Keratinocyte (primary cell): ENCODE measurements at regions not wholly inside any gene's neighbourhood (a gene's known extent, or its start where the extent isn't known, plus 50 kb on each side); places are given as distances from the start of the nearest gene placed in this dataset.

Experiments
- DNase-seq: peaks from one replicate; pipeline ENCODE4 v3.0.0-alpha.2; 2011; ENCODE audit warnings: low read depth, missing footprints, low spot score
- FAIRE-seq: peaks from 2 replicates; lab custom pipeline; 2011; peaks lifted over from hg19 to GRCh38; lab: Jason Lieb, UNC
- H2AFZ ChIP-seq: 2 replicates; pipeline ENCODE4 v1.6.0; 2012; ENCODE audit warnings: low read length, control low read depth, inconsistent platforms; ENCODE audit not compliant: control insufficient read depth
- H3K27ac ChIP-seq: 2 replicates; pipeline ENCODE4 v1.5.1; 2011; ENCODE audit warnings: low read length; ENCODE audit not compliant: control insufficient read depth, insufficient read depth
- H3K27me3 ChIP-seq: 3 replicates; pipeline ENCODE4 v1.6.0; 2011; ENCODE audit warnings: low read length; ENCODE audit not compliant: control insufficient read depth, insufficient read depth; ENCODE audit errors: extremely low read depth
- H3K36me3 ChIP-seq, 2 experiments: 2 replicates in 1 of 2; 3 replicates in 1 of 2; pipeline ENCODE4 v1.5.1; 2011; ENCODE audit warnings: low read length in 2 of 2, mild to moderate bottlenecking in 1 of 2; ENCODE audit not compliant: control insufficient read depth in 2 of 2, insufficient read depth in 2 of 2; ENCODE audit errors: extremely low read depth in 1 of 2
- H3K4me1 ChIP-seq: 3 replicates; pipeline ENCODE4 v1.5.1; 2011; ENCODE audit warnings: low read length; ENCODE audit not compliant: control insufficient read depth, insufficient read depth; ENCODE audit errors: extremely low read depth
- H3K4me2 ChIP-seq: 3 replicates; pipeline ENCODE4 v1.6.0; 2011; ENCODE audit warnings: low read depth, low read length; ENCODE audit not compliant: control insufficient read depth, insufficient read depth; ENCODE audit errors: extremely low read depth
- H3K4me3 ChIP-seq, 3 experiments: fragments of 200-600 bp in 1 of 3; sonication (generic) in 1 of 3; 2 replicates in 2 of 3; 3 replicates in 1 of 3; pipeline ENCODE4 v1.5.1; 2011 to 2016; ENCODE audit warnings: low read length in 3 of 3, mild to moderate bottlenecking in 3 of 3, control low read depth in 2 of 3, inconsistent platforms in 1 of 3, low read depth in 1 of 3, mixed read lengths in 1 of 3, mixed run types in 1 of 3, moderate library complexity in 1 of 3; ENCODE audit not compliant: control insufficient read depth in 2 of 3, insufficient read depth in 2 of 3; ENCODE audit errors: extremely low read depth in 1 of 3
- H3K79me2 ChIP-seq: 2 replicates; pipeline ENCODE4 v1.6.0; 2012; ENCODE audit warnings: low read length; ENCODE audit not compliant: control insufficient read depth, insufficient read depth
- H3K9ac ChIP-seq: 3 replicates; pipeline ENCODE4 v1.6.0; 2011; ENCODE audit warnings: low read length; ENCODE audit not compliant: control insufficient read depth, insufficient read depth; ENCODE audit errors: extremely low read depth
- H3K9me1 ChIP-seq: 3 replicates; pipeline ENCODE4 v1.6.0; 2011; ENCODE audit warnings: low read length; ENCODE audit not compliant: control insufficient read depth, insufficient read depth; ENCODE audit errors: extremely low read depth
- H3K9me3 ChIP-seq: 2 replicates; pipeline ENCODE4 v1.5.1; 2012; ENCODE audit warnings: low read depth, low read length; ENCODE audit not compliant: control insufficient read depth
- H4K20me1 ChIP-seq: 3 replicates; pipeline ENCODE4 v1.6.0; 2011; ENCODE audit warnings: low read length; ENCODE audit not compliant: control insufficient read depth, insufficient read depth; ENCODE audit errors: extremely low read depth
- EZH2 ChIP-seq: IDR thresholded peaks from one replicate; pipeline ENCODE4 v1.6.1; 2012; ENCODE audit warnings: inconsistent platforms, mild to moderate bottlenecking, low read length, moderate library complexity
- dilution Hi-C: fragments of 300-500 bp; cut with MboI; formaldehyde crosslinking; loops from one replicate; pipeline ENCODE4 v1.7.0; 2020; ENCODE audit warnings: low sequenced_read_pairs; ENCODE audit not compliant: extremely low pct_ligation_motif_present
- TF ChIP-seq, protein P1 (sequence below), 3 experiments: IDR thresholded peaks in 1 of 3; conservative IDR thresholded peaks in 1 of 3; optimal IDR thresholded peaks in 1 of 3; 2 replicates in 2 of 3; 3 replicates in 1 of 3; pipeline versions ENCODE3 to v1.5.1; 2011; ENCODE audit warnings: low read length in 3 of 3, mild to moderate bottlenecking in 3 of 3, moderate library complexity in 2 of 3, control low read depth in 1 of 3, inconsistent platforms in 1 of 3; ENCODE audit not compliant: insufficient read depth in 2 of 3; ENCODE audit errors: extremely low read depth in 1 of 3

DNA sequence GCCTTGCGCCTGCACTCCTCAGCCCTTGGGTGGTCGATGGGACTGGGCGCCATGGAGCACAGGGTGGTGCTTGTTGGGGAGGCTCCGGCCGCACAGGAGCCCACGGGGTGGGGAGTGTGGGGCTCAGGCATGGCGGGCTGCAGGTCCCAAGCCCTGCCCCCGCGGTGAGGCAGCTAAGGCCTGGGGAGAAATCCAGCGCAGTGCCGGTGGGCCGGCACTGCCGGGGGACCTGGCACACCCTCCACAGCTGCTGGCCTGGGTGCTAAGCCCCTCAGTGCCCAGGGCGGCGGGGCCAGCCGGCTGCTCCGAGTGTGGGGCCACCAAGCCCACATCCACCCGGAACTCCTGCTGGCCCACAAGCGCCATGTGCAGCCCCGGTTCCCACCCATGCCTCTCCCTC is 358.8 kb upstream of the RIOK2 start:
- Histone ChIP-seq H4K20me1 (no peaks in the 10 kb centered on the region), H3K9me1 (no peaks in the 10 kb centered on the region), H2AFZ (no peak overlapping the region), H3K4me3 (no peak overlapping the region), H3K27me3 (no peaks in the 10 kb centered on the region), H3K27ac (no peak overlapping the region), H3K79me2 (no peaks in the 10 kb centered on the region), H3K9me3 (peaks cover under 1% of the 10 kb centered on the region), H3K36me3 (no peaks in the 10 kb centered on the region), H3K9ac (no peak overlapping the region), H3K4me2 (no peak overlapping the region), H3K4me1 (no peaks in the 10 kb centered on the region)
- FAIRE-seq, result no peak
- dilution Hi-C loops, result no loop called here
- no peak for TF ChIP-seq EZH2
- TF ChIP-seq, protein P1, sequence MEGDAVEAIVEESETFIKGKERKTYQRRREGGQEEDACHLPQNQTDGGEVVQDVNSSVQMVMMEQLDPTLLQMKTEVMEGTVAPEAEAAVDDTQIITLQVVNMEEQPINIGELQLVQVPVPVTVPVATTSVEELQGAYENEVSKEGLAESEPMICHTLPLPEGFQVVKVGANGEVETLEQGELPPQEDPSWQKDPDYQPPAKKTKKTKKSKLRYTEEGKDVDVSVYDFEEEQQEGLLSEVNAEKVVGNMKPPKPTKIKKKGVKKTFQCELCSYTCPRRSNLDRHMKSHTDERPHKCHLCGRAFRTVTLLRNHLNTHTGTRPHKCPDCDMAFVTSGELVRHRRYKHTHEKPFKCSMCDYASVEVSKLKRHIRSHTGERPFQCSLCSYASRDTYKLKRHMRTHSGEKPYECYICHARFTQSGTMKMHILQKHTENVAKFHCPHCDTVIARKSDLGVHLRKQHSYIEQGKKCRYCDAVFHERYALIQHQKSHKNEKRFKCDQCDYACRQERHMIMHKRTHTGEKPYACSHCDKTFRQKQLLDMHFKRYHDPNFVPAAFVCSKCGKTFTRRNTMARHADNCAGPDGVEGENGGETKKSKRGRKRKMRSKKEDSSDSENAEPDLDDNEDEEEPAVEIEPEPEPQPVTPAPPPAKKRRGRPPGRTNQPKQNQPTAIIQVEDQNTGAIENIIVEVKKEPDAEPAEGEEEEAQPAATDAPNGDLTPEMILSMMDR (optimal IDR thresholded peaks at IDR 0.05 in 1 of 3, IDR thresholded peaks at IDR 0.05 in 1 of 3, conservative IDR thresholded peaks at IDR 0.05 in 1 of 3; ENCODE audit: extremely low read depth in 1 of 3, insufficient read depth in 2 of 3, low read length in 3 of 3), result no peak
- DNase-seq, result no peak

GRCh38 chr5:97542469-97542868 is 359.4 kb upstream of the RIOK2 start:
- no peaks in the 10 kb centered on the region for H3K36me3 ChIP-seq
- H3K4me3 ChIP-seq, result no peak overlapping the region
- H3K4me1 ChIP-seq, result no peaks in the 10 kb centered on the region
- no peaks in the 10 kb centered on the region for H3K27me3 ChIP-seq
- H3K9ac ChIP-seq, result no peak overlapping the region
- peaks cover 3% of the 10 kb centered on the region for H3K9me3 ChIP-seq
- H3K79me2 ChIP-seq, result no peaks in the 10 kb centered on the region
- FAIRE-seq (no peak), DNase-seq (no peak)
- TF ChIP-seq EZH2, result no peak
- TF ChIP-seq, protein P1 (optimal IDR thresholded peaks at IDR 0.05 in 1 of 3, IDR thresholded peaks at IDR 0.05 in 1 of 3, conservative IDR thresholded peaks at IDR 0.05 in 1 of 3; ENCODE audit: extremely low read depth in 1 of 3, insufficient read depth in 2 of 3, low read length in 3 of 3), result no peak
- no peak overlapping the region for H3K4me2 ChIP-seq
- no peak overlapping the region for H3K27ac ChIP-seq
- dilution Hi-C loops, result no loop called here
- no peaks in the 10 kb centered on the region for H3K9me1 ChIP-seq
- H2AFZ ChIP-seq, result no peak overlapping the region
- H4K20me1 ChIP-seq, result no peaks in the 10 kb centered on the region
